AG04450 (cell line): ENCODE measurements at regions not wholly inside any gene's neighbourhood (a gene's known extent, or its start where the extent isn't known, plus 50 kb on each side); places are given as distances from the start of the nearest gene placed in this dataset.

Experiments
- CTCF ChIA-PET: fragments of 300-600, 350-600 bp; formaldehyde crosslinking; extraction: SDS; loops from one replicate; lab custom pipeline; 2022; ENCODE audit warnings: antibody characterized with exemption, inconsistent platforms; lab: Charles Lee
- POLR2A ChIA-PET: fragments of 350-600 bp; formaldehyde crosslinking; extraction: SDS; loops from one replicate; lab custom pipeline; 2021; ENCODE audit warnings: antibody characterized with exemption, inconsistent platforms; lab: Yijun Ruan, JAX
- DNase-seq: peaks from one replicate; pipeline ENCODE4 v3.0.0-alpha.2; 2011; ENCODE audit warnings: low read depth, low spot score
- H3K27ac ChIP-seq: one replicate; pipeline ENCODE4 v1.5.1; 2012; ENCODE audit warnings: low read depth, low read length, control low read depth
- H3K27me3 ChIP-seq: one replicate; pipeline ENCODE4 v1.6.0; 2012; ENCODE audit warnings: low read length; ENCODE audit not compliant: control insufficient read depth, insufficient read depth
- H3K4me3 ChIP-seq: 2 replicates; pipeline ENCODE4 v1.5.1; 2011; ENCODE audit warnings: mild to moderate bottlenecking, low read depth, low read length, control low read depth
- H3K9me3 ChIP-seq: 2 replicates; pipeline ENCODE4 v1.5.1; 2012; ENCODE audit warnings: low read length; ENCODE audit not compliant: control insufficient read depth, insufficient read depth
- CTCF ChIP-seq: IDR thresholded peaks from 2 replicates; pipeline ENCODE4 v1.5.1; 2011; ENCODE audit warnings: low read depth, low read length, control low read depth, inconsistent platforms

GRCh38 chr13:111467111-111467890 lies 146.9 kb downstream of the TEX29 start:
- CTCF ChIA-PET: no interaction called here
- POLR2A ChIA-PET: no interaction called here
- TF ChIP-seq CTCF: no peak

GRCh38 chr13:111468037-111468959 lies 147.9 kb downstream of the TEX29 start:
- no peak overlapping the region for H3K4me3 ChIP-seq
- ChIA-PET CTCF (no interaction called here), POLR2A (no interaction called here)
- no peaks in the 10 kb centered on the region for H3K27me3 ChIP-seq
- no peak for TF ChIP-seq CTCF
- H3K27ac ChIP-seq: no peak overlapping the region
- DNase-seq: no peak
- peaks cover 24% of the 10 kb centered on the region; the same call in 1 of the 2 replicates for H3K9me3 ChIP-seq

More at GRCh38 chr13:111467111-111467890, 146.9 kb downstream of the TEX29 start:
- DNase-seq: no peak
- Histone ChIP-seq H3K27ac (no peak overlapping the region), H3K4me3 (no peak overlapping the region), H3K9me3 (peaks cover 20% of the 10 kb centered on the region; the same call in 1 of the 2 replicates), H3K27me3 (peaks cover 2% of the 10 kb centered on the region)

- ChIA-PET POLR2A (no interaction called here), CTCF (no interaction called here)
- DNase-seq: no peak
- no peak overlapping the region for H3K4me3 ChIP-seq
- no peak overlapping the region for H3K27ac ChIP-seq
- H3K9me3 ChIP-seq: peaks cover 24% of the 10 kb centered on the region; the same call in 1 of the 2 replicates
- no peak for TF ChIP-seq CTCF
- H3K27me3 ChIP-seq: peaks cover 4% of the 10 kb centered on the region
These were observed 149.0 kb downstream of the TEX29 start for GRCh38 chr13:111469450-111469849.

- no peak for TF ChIP-seq CTCF
- no peak for DNase-seq
- peaks cover 4% of the 10 kb centered on the region for H3K27me3 ChIP-seq
- POLR2A ChIA-PET: no interaction called here
- CTCF ChIA-PET: no interaction called here
- H3K4me3 ChIP-seq: no peak overlapping the region
- peaks cover 27% of the 10 kb centered on the region; the same call in 1 of the 2 replicates for H3K9me3 ChIP-seq
- no peak overlapping the region for H3K27ac ChIP-seq
These were observed 149.6 kb downstream of the TEX29 start for GRCh38 chr13:111469916-111470506.
